ENCODE measurements at regions not wholly inside any gene's neighbourhood (a gene's known extent, or its start where the extent isn't known, plus 50 kb on each side); places are given as distances from the start of the nearest gene placed in this dataset.

GRCh38 chr14:56979936-56980335 lies 169.7 kb upstream of the OTX2 start:
- ChIA-PET POLR2A (no interaction called here), CTCF (no interaction called here)
- Mint-ChIP-seq H3K4me3 (no peak overlapping the region), H3K36me3 (ENCODE audit: low read depth) (no peaks in the 10 kb centered on the region), H3K4me1 (ENCODE audit: low read depth) (no peaks in the 10 kb centered on the region), H3K27ac (no peak overlapping the region), H3K9me3 (no peaks in the 10 kb centered on the region), H3K27me3 (peaks cover 3% of the 10 kb centered on the region)
- DNase-seq (no peak), ATAC-seq (no peak)
- intact Hi-C loops (cut with micrococcal nuclease), result no loop called here
- TF ChIP-seq CTCF (IDR thresholded peaks at IDR 0.05), result no peak

GRCh38 chr14:56976211-56976610 lies 165.9 kb upstream of the OTX2 start:
- Mint-ChIP-seq H3K27me3 (peaks cover 3% of the 10 kb centered on the region), H3K9me3 (no peaks in the 10 kb centered on the region), H3K4me3 (no peak overlapping the region), H3K36me3 (ENCODE audit: low read depth) (no peaks in the 10 kb centered on the region), H3K4me1 (ENCODE audit: low read depth) (no peaks in the 10 kb centered on the region), H3K27ac (no peak overlapping the region)
- ATAC-seq (no peak), DNase-seq (no peak)
- ChIA-PET CTCF (no interaction called here), POLR2A (no interaction called here)
- intact Hi-C loops (cut with micrococcal nuclease), result no loop called here
- TF ChIP-seq CTCF (IDR thresholded peaks at IDR 0.05), result no peak

DNA sequence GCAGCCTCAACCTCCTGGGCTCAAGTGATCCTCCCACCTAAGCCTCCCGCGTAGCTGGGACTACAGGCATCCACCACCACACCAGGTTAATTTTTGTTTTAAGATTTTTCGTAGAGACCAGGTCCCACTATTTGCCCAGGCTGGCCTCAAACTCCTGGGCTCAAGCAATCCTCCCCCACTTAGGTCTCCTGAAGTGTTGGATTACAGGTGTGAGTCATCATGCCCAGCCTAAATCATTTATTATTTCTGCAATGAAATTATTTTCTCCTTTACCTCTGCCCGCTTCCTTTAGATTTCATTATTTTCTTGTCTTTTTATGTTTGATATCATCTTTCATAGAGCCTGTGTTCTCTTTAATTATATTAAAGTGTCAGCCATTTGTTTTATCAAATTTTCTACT lies 165.2 kb upstream of the OTX2 start:
- Mint-ChIP-seq H3K27me3 (peaks cover 3% of the 10 kb centered on the region), H3K9me3 (no peaks in the 10 kb centered on the region), H3K4me1 (ENCODE audit: low read depth) (no peaks in the 10 kb centered on the region), H3K4me3 (no peak overlapping the region), H3K36me3 (ENCODE audit: low read depth) (no peaks in the 10 kb centered on the region), H3K27ac (no peak overlapping the region)
- no peak for ATAC-seq
- CTCF ChIA-PET, result no interaction called here
- DNase-seq, result no peak
- TF ChIP-seq CTCF (IDR thresholded peaks at IDR 0.05), result no peak
- intact Hi-C loops (cut with micrococcal nuclease), result no loop called here
- POLR2A ChIA-PET, result no interaction called here

DNA sequence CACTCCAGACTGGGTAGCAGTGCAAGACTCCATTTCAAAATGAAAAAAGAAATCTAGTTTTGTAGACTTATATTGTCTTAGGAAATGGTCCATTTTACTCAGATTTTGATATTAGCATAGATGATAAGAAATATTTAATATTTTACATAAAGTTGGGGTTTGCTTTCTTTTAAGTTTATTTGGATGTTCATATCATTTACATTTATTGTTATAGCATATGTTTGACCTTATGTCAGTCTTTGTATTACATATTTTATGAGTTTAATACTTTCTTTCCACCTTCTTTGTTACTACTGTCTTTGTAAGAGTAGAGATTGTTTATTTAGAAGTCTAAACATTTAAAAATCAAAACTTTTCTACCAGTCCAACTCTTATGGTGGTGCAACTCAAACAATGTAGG lies 162.7 kb upstream of the OTX2 start:
- Mint-ChIP-seq H3K9me3 (no peaks in the 10 kb centered on the region), H3K36me3 (ENCODE audit: low read depth) (no peaks in the 10 kb centered on the region), H3K4me3 (no peak overlapping the region), H3K27me3 (peaks cover 3% of the 10 kb centered on the region), H3K27ac (no peak overlapping the region), H3K4me1 (ENCODE audit: low read depth) (no peaks in the 10 kb centered on the region)
- ChIA-PET CTCF (no interaction called here), POLR2A (no interaction called here)
- intact Hi-C loops (cut with micrococcal nuclease), result no loop called here
- no peak for DNase-seq
- ATAC-seq, result no peak
- TF ChIP-seq CTCF (IDR thresholded peaks at IDR 0.05), result no peak

DNA sequence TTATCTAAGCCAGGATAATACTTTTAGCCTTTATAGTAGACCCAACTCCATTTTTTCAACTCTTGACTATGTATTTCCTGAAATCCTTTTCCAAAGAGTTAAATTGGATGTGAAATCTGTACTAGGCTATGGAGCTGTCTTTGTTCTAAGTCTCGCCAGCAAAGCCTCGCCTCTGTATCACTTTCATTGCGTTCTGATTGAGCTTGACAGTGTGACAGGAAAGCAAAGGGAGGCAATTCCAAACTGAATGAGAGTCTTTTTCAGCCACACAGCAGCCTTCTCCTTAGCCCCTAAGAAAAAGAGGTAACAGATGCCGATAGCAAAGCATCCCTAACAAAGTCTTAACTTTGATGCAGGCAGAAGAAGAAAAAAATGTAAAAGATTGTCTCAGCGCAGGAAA lies 154.6 kb upstream of the OTX2 start:
- Mint-ChIP-seq H3K27ac (no peak overlapping the region), H3K4me3 (no peak overlapping the region), H3K9me3 (no peaks in the 10 kb centered on the region), H3K4me1 (ENCODE audit: low read depth) (no peaks in the 10 kb centered on the region), H3K27me3 (peaks cover under 1% of the 10 kb centered on the region), H3K36me3 (ENCODE audit: low read depth) (no peaks in the 10 kb centered on the region)
- DNase-seq (no peak), ATAC-seq (no peak)
- TF ChIP-seq CTCF (IDR thresholded peaks at IDR 0.05), result no peak
- intact Hi-C loops (cut with micrococcal nuclease), result no loop called here
- ChIA-PET POLR2A (no interaction called here), CTCF (interaction anchor here (0.9 kb wide), 1 partner anchor 182 kb away, joined by 3 read pairs; no protein-coding TSS in a partner anchor)

Data from activated CD8-positive, alpha-beta T cell treated with anti-CD3 and anti-CD28 coated beads for 36 hours (primary cell).